ENCODE measurements at regions not wholly inside any gene's neighbourhood (a gene's known extent, or its start where the extent isn't known, plus 50 kb on each side); places are given as distances from the start of the nearest gene placed in this dataset.

- TF ChIP-seq EZH2 (IDR thresholded peaks at IDR 0.05) = no peak
- no peak for TF ChIP-seq FOXP2 (optimal IDR thresholded peaks at IDR 0.05; ENCODE audit: control extremely low read depth, extremely low read length, insufficient read depth)
Observed at GRCh38 chr3:159074756-159075701, 273.2 kb downstream of the MFSD1 start.

Data from SK-N-MC (cell line).